Prostate gland (tissue), 2 donors: ENCODE measurements at regions not wholly inside any gene's neighbourhood (a gene's known extent, or its start where the extent isn't known, plus 50 kb on each side); places are given as distances from the start of the nearest gene placed in this dataset.

Experiments
- DNase-seq: peaks from one replicate; pipeline ENCODE4 v3.0.0-alpha.2; 2019; ENCODE audit warnings: low spot score
- H3K27ac ChIP-seq, 2 donors: fragments of 200-600 bp; sonication (generic); 2 replicates each; pipeline ENCODE4 v1.5.1; 2017 to 2019
- H3K27me3 ChIP-seq: fragments of 200-600 bp; sonication (generic); replicated peaks from 2 replicates; pipeline ENCODE4 v1.5.1; 2019; ENCODE audit not compliant: insufficient read depth
- H3K36me3 ChIP-seq, 2 donors: fragments of 200-600 bp; sonication (generic); 1 replicate in 1 of 2; 2 replicates in 1 of 2; pipeline versions ENCODE4 v1.5.1 to v1.8.1; 2017 to 2019
- H3K4me1 ChIP-seq: fragments of 200-600 bp; sonication (generic); replicated peaks from 2 replicates; pipeline ENCODE4 v1.5.1; 2019
- H3K4me3 ChIP-seq, 2 donors: fragments of 200-600 bp; sonication (generic); 2 replicates each; pipeline ENCODE4 v1.5.1; 2017 to 2019
- H3K9me3 ChIP-seq: fragments of 200-600 bp; sonication (generic); 2 replicates; pipeline ENCODE4 v1.5.1; 2017
- POLR2A ChIP-seq: fragments of 450-650 bp; IDR thresholded peaks from one replicate; pipeline ENCODE4 v1.6.1; 2016; ENCODE audit warnings: antibody characterized with exemption, mild to moderate bottlenecking
- POLR2AphosphoS5 ChIP-seq: sonication (generic); formaldehyde crosslinking; IDR thresholded peaks from one replicate; pipeline ENCODE4 v1.6.1; 2017; ENCODE audit warnings: antibody characterized with exemption
- WGBS: methylation state at CpG from one replicate; pipeline ENCODE4 v1.1.5; 2018; 5-methylcytosine and 5-hydroxymethylcytosine counted together
- intact Hi-C: fragments of 100-400 bp; cut with DNase I; formaldehyde crosslinking; loops from one replicate; pipeline ENCODE4 v1.14.2; 2022
- TF ChIP-seq, protein P1 (sequence below), 4 experiments: fragments of 200-600 bp in 2 of 4; fragments of 450-650 bp in 2 of 4; sonication (generic) in 2 of 4; IDR thresholded peaks; 1 replicate in 3 of 4; 2 replicates in 1 of 4; pipeline ENCODE4 v1.5.1; 2016 to 2019; ENCODE audit warnings: antibody characterized with exemption in 4 of 4, mild to moderate bottlenecking in 2 of 4, moderate library complexity in 2 of 4

DNA sequence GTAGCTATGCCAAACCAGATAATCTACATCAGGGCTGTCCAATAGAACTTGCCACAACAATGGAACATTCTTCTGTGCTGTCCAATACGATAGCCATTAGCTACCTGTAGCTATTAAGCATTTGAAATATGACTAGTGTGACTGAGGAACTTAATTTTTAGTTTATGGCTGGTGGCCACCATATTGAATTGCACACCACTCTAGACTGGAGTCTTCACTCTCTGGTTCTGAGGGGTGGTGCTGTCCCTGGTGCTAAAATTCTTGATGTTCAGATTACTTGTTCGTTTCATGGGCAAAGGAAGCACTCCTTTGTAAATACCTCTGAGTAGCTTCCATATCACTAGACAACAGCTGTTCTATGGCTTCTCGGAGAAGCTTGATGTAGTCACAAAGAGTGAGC is 296.6 kb downstream of the NPIPA8 start:
- H3K4me1 ChIP-seq = no peaks in the 10 kb centered on the region
- DNase-seq = no peak
- no peak overlapping the region for H3K4me3 ChIP-seq
- H3K27ac ChIP-seq = no peak overlapping the region
- TF ChIP-seq POLR2A (no peak), POLR2AphosphoS5 (no peak)
- TF ChIP-seq, protein P1, sequence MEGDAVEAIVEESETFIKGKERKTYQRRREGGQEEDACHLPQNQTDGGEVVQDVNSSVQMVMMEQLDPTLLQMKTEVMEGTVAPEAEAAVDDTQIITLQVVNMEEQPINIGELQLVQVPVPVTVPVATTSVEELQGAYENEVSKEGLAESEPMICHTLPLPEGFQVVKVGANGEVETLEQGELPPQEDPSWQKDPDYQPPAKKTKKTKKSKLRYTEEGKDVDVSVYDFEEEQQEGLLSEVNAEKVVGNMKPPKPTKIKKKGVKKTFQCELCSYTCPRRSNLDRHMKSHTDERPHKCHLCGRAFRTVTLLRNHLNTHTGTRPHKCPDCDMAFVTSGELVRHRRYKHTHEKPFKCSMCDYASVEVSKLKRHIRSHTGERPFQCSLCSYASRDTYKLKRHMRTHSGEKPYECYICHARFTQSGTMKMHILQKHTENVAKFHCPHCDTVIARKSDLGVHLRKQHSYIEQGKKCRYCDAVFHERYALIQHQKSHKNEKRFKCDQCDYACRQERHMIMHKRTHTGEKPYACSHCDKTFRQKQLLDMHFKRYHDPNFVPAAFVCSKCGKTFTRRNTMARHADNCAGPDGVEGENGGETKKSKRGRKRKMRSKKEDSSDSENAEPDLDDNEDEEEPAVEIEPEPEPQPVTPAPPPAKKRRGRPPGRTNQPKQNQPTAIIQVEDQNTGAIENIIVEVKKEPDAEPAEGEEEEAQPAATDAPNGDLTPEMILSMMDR (IDR thresholded peaks at IDR 0.05) = no peak
- intact Hi-C loops = no loop called here
- peaks cover 2% of the 10 kb centered on the region for H3K27me3 ChIP-seq
- 85% methylated on average over 3 of the region's 3 CpGs for WGBS
- H3K36me3 ChIP-seq = no peaks in the 10 kb centered on the region
- no peaks in the 10 kb centered on the region for H3K9me3 ChIP-seq

DNA sequence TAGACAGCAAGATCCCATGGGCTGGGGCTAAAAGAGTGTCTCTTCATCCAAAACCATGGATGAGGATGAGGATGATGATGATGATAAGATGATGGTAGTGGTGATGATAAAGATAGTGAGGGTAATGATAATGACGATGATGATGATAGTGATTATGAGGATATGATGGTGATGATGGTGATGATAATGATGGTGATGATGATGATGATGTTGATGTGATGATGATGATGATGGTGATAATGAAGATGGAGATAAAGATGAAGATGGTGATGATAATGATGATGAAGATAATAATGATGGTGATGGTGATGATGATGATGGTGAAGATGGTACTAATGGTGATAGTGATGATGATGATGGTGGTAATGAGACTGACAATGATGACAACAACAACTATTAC is 299.5 kb downstream of the NPIPA8 start:
- no peak overlapping the region for H3K4me3 ChIP-seq
- H3K4me1 ChIP-seq = no peaks in the 10 kb centered on the region
- H3K27ac ChIP-seq = no peak overlapping the region
- H3K36me3 ChIP-seq = no peaks in the 10 kb centered on the region
- TF ChIP-seq POLR2A (no peak), POLR2AphosphoS5 (no peak)
- TF ChIP-seq, protein P1 (IDR thresholded peaks at IDR 0.05) = no peak
- 93% methylated on average over 1 of the region's 1 CpG for WGBS
- peaks cover 3% of the 10 kb centered on the region for H3K27me3 ChIP-seq
- intact Hi-C loops = no loop called here
- no peaks in the 10 kb centered on the region for H3K9me3 ChIP-seq
- DNase-seq = no peak

DNA sequence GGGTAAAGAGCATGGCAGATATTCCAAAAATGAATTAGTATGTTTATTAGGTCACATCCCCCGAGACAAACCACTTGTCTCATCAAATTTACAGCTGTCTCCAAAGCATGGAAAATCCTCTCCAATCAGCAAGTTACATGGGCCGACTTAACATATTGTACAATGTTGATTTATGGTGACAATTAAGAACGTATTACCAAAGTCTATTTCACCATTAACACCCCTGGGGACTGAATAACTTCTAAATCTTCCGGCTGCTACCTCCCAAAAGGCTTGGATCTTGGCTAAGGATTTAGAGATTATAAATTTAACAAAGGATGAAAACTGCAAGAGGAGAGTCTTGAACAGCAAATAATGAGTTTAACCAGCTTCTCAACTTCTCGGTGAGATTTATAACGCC is 311.9 kb downstream of the NPIPA8 start:
- intact Hi-C loops = loop anchor here (5.0 kb wide), 1 partner anchor 47 kb away; no protein-coding TSS in a partner anchor
- no peak overlapping the region for H3K4me3 ChIP-seq
- H3K27me3 ChIP-seq = no peaks in the 10 kb centered on the region
- WGBS = 35% methylated on average over 6 of the region's 6 CpGs
- no peaks in the 10 kb centered on the region for H3K4me1 ChIP-seq
- H3K9me3 ChIP-seq = no peaks in the 10 kb centered on the region
- no peak for DNase-seq
- TF ChIP-seq, protein P1 (IDR thresholded peaks at IDR 0.05) = no peak
- TF ChIP-seq POLR2A (no peak), POLR2AphosphoS5 (no peak)
- H3K27ac ChIP-seq = no peak overlapping the region
- no peaks in the 10 kb centered on the region for H3K36me3 ChIP-seq

DNA sequence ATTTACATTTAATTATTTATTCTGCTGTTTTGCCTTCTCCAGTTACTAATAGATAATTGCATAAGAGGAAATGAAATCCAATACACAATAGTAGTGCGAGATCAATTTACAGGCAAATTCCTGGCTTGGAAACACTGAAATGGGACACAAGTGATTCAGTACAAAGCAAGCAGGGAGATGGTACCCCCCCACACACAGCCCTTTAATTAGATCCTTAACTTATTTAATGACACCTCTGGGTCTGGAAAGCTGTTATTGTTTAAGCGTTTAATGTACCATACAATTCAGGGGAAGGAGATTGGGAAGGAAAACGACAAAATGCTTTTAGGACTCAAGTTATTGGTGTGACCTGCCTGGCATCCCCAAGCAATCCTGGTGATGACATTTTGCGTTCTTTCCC is 318.2 kb downstream of the NPIPA8 start:
- 46% methylated on average over 4 of the region's 4 CpGs for WGBS
- Histone ChIP-seq H3K27ac (no peak overlapping the region), H3K4me3 (no peak overlapping the region), H3K9me3 (no peaks in the 10 kb centered on the region), H3K27me3 (no peaks in the 10 kb centered on the region), H3K4me1 (no peaks in the 10 kb centered on the region), H3K36me3 (no peaks in the 10 kb centered on the region)
- no peak for DNase-seq
- intact Hi-C loops = no loop called here
- TF ChIP-seq POLR2AphosphoS5 = no peak
- TF ChIP-seq POLR2A = no peak
- TF ChIP-seq, protein P1 (IDR thresholded peaks at IDR 0.05) = no peak

DNA sequence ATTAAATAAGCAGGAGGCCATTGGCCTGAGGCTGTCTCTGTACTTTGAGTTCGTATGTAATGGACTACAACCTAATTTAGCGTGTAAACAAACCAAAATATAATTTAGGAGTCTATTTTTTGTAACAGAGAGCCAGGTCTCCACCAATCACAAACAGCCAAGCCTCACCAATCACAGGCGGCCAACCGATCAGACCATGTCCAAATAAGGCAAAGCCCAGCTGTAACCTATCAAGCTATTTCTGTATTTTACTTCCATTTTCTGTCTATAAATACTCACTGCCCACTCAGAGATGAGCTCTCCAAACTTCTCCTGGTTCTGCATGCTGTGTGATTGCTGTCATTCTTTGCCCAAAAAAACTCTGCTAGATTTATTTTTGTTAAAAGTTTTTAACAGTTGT is 322.7 kb downstream of the NPIPA8 start:
- intact Hi-C loops = no loop called here
- H3K27ac ChIP-seq = no peak overlapping the region
- no peaks in the 10 kb centered on the region for H3K9me3 ChIP-seq
- no peaks in the 10 kb centered on the region for H3K4me1 ChIP-seq
- WGBS = 74% methylated on average over 4 of the region's 4 CpGs
- DNase-seq = no peak
- H3K27me3 ChIP-seq = no peaks in the 10 kb centered on the region
- no peaks in the 10 kb centered on the region for H3K36me3 ChIP-seq
- TF ChIP-seq, protein P1 (IDR thresholded peaks at IDR 0.05) = no peak
- TF ChIP-seq POLR2A (no peak), POLR2AphosphoS5 (no peak)
- no peak overlapping the region for H3K4me3 ChIP-seq
